T-helper 1 cell treated with Interleukin-12 subunit alpha and Interleukin-12 subunit beta and Interleukin-4 antibody, amounts not matched to agents 30 ng/mL and 1 ng/mL, for 36 hours (primary cell): ENCODE measurements at regions not wholly inside any gene's neighbourhood (a gene's known extent, or its start where the extent isn't known, plus 50 kb on each side); places are given as distances from the start of the nearest gene placed in this dataset.
"Not testable (repeated sequence)": the region's sequence is repeated elsewhere in the genome, so short reads cannot be mapped to it uniquely, and the experiment has no call there.

Experiments
- intact Hi-C: fragments of 100-400 bp; cut with micrococcal nuclease; formaldehyde crosslinking; loops from one replicate; pipeline ENCODE4 v1.15.1; 2024

DNA sequence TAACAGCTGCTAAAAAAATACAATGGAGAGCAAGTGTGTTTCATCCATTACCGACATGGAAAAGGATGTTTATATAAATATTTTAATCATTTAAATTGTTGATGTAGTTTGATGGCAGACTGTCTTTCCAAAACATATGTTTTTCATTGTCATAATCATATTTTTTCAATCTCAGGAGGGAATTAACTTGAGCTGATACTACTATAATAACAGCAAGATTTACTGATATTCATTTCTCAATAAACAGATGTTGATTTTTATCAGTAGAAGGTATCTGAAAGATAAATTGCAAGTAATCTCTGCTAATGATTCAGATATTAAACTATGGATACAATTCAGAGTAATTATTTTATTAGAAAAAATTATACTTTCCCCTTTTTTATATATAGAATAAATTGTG is 274.9 kb upstream of the TMEFF2 start:
- intact Hi-C loops = no loop called here

DNA sequence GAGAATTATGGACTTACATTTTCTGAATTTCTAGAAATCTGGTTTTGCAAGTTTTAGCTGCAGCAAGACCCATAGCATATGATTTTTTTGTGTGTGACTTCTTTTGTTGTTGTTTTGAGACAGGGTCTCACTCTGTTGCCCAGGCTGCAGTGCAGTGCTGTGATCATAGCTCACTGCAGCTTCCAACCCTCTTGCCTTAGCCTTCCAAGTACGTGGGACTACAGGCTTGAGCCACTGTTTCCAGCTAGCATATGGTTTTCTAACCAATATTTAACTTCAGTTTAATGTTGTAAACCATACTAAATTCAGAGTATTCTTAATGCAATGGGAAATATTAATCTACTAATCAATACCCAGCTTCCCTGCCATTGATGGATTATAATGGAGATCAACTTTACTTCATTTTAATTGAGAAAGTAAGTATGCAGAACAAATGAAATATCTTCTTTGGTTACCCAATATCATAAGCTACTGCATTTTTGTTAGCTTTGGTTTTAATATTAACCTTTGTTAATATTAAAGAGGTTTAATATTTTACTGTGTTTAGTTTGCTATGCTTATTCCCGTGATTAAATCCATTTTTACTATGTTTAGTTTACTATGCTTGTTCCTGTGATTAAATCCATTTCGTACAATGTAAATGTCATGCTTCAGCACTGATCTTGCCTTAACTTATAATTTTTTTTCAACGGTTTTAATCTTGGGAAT is 273.4 kb upstream of the TMEFF2 start:
- intact Hi-C loops = no loop called here

- intact Hi-C loops = no loop called here
These were observed 270.4 kb upstream of the TMEFF2 start for GRCh38 chr2:192465141-192465540.

DNA sequence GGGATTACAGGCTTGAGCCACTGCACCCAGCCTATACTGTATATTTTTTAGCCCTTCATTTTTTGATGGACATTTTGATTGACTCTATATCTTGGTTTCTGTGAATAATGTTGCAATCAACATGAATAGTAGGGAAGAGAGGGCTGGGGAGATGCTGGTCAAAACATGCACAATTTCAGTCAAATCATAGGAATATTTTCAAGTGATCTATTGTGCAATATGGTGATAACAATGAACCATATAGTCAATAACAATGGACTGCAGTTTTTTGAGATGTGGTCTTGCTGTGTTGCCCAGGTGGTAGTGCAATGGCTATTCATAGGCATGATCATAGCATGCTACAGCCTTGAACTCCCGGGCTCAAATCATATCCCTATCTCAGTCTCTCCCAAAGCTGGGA is 264.7 kb upstream of the TMEFF2 start:
- intact Hi-C loops = no loop called here

DNA sequence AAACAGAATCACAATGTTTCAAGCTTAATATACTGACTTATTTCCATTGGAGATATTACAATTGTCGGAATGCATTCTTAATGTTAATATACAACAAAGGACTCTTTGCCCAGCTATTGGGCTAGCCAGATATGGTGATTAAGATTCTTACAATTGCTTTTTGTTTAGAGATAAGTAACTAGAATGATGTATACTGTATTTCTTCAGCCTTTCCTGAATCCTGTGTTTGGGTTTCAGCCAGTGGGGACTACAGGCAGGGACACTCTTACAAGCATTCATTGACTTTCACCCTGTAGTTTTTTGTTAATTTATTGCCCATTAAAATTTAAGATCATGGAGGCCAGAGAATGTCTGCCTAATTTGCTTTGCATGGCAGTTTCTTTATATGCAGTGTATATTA is 254.1 kb upstream of the TMEFF2 start:
- intact Hi-C loops = no loop called here

- intact Hi-C loops = no loop called here
These were observed 249.6 kb upstream of the TMEFF2 start for GRCh38 chr2:192444286-192444838.

GRCh38 chr2:192443831-192444230 is 249.1 kb upstream of the TMEFF2 start:
- intact Hi-C loops = no loop called here

DNA sequence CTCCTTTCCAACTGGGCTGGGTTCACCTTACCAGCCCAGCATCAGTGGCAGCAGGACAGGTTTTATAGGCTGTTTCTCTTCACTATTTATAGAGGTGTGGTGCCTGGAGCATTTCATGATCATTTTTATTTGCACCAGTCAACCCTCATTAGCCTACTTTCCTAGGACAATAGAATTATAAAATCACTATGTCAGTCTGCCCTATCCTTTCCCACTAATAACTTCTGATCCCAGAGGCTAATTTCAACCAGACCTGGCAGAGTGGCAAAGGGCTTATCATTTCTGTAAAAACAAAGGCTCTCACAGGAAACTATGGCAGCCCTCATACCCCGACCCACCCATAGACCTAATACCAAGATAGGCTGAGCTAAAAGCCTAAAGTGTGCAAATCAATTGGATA is 243.5 kb upstream of the TMEFF2 start:
- intact Hi-C loops = no loop called here

- intact Hi-C loops = no loop called here
These were observed 242.9 kb upstream of the TMEFF2 start for GRCh38 chr2:192437653-192438052.

GRCh38 chr2:192424243-192424642 is 229.5 kb upstream of the TMEFF2 start:
- intact Hi-C loops = no loop called here

GRCh38 chr2:192419786-192420185 is 225.1 kb upstream of the TMEFF2 start:
- intact Hi-C loops = no loop called here

- intact Hi-C loops = no loop called here
These were observed 221.3 kb upstream of the TMEFF2 start for GRCh38 chr2:192416060-192416459.

DNA sequence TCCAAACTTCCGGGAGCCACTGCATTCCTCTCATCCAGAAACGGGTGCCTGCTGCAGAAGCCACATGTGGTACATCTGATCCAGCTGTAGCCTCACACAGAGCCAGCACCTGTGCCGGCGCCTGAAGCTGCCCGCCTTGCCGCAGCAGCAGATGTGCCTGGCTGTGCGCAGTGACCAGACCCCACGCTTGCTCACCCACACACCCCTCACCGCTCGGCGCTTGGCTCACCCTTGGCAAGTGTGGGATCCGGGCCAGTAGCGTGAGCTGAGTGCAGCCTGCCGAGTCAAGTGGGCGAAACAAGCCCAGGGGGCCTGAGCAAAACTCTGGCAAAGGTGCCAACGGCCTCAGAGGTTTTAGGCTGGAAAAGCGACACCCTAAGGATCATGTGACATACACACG is 220.1 kb upstream of the TMEFF2 start:
- intact Hi-C loops = no loop called here

GRCh38 chr2:192413812-192414681 is 219.3 kb upstream of the TMEFF2 start:
- intact Hi-C loops = no loop called here

DNA sequence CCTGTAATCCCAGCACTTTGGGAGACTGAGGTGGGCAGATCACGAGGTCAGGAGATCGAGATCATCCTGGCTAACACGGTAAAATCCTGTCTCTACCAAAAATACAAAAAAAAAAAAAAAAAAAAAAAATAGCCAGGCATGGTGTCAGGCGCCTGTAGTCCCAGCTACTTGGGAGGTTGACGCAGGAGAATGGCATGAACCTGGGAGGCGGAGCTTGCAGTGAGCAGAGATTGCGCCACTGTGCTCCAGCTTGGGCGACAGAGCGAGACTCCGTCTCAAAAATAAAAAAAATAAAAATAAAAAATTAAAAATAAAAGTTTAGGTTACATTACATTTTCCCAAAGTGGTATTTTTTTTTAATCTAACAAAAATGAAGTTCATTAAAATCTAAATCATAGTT is 218.1 kb upstream of the TMEFF2 start:
- intact Hi-C loops = not testable (repeated sequence)

DNA sequence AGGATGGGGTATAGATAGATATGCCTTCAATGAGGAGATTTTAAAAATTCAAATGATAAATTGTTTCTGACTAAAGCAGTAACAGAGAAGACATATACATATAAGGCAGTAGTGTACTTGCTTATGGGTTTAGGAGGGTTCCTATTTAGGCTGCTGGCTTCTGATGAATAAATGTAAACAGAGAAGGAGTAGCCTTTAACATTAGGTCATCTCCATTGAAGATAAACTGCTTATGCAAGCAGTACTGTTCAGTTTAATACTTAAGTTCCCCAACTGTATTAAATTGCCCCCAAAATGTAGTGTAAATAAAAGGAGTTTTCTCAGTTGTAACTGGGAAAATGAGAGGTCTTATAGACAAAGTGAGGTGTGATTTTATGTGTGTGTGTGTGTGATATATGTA is 217.7 kb upstream of the TMEFF2 start:
- intact Hi-C loops = no loop called here

DNA sequence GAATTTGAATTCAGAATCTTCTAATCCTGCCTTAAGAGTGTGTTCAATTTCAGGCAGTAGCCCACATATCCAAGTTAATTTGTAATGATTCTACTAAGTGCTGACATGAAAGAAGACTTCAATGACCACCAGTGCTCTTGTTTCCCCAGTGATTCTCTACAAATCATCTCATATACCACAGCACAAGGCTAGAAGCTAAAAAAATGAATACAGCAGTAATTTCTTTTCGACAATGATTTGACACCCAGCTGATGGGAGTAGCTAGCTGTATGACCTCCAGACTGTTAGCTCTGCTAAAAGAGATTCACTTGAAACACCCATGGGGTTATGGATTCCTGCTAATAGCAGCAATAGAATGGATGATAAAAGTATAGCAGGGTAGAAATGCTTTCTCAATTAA is 217.0 kb upstream of the TMEFF2 start:
- intact Hi-C loops = no loop called here

DNA sequence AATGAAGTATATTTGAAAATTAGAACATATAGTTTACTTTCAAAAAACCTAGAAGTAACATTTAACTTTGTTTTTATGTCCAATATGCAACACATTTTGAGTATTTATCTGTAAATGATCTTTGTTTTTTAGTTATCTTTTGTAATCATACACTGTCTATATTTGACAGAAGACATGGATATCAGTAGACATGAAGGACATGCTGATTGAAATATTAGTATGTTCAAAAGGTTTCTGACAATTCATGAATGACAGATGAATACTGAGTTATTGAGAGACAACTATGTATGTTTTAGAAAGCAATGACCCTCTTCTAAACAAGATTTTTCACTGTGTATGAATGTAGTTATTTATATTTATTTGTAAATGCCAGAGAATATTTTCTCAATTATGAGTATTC is 215.6 kb upstream of the TMEFF2 start:
- intact Hi-C loops = no loop called here

DNA sequence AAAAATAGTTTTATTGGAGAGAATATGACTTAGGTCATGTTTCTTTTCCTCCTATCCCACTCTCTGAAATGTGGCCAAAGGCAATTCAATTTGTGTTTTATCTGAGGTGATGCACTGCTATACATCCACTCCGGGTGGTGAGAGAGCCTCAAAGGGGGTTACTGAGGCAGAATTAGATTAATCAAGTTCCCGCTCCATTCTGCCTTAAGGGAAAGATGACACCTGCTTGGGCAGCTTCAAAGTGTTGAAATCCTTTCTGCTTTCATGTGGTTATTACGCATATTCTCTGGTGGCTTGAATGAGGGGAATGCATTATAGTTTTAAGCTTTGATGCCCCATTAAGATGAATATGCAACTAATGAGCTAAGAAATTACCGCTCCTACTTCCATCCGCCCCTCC is 213.0 kb upstream of the TMEFF2 start:
- intact Hi-C loops = no loop called here

DNA sequence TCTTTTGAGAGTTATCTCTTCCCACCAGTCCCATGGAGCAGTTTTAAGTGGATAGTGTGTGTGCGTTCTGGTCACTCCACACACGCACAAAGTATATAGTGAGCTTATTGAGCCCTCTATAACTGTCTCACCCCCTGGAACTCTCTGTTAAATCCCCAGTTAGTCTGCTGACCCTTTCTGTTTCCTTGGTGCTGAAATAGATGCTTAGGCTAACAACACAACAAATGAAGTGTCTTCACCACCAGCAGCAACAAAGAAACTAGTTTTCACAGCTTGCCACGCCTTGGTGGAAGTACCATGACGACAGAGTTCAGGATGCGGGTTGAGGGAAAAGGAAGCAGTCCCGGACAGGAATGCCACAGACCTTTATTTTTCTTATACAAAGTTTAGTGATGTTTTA is 203.5 kb upstream of the TMEFF2 start:
- intact Hi-C loops = no loop called here

DNA sequence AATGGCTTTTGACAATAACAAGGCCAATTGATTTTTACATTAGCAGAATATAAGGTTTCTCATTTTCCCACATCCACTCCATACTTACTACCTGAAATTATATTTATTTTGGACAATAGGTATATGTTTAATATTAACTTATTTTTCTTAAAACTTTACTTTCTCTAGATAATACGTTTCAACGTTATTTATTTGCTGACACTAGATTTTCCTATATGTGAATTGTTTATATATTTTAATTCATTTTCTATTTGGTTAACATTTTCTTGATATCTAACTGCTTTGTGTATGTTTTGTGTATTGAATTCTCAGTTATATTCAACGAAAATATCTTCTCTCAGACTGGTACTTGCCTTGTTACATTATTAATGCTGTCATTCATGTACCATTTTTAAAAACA is 199.9 kb upstream of the TMEFF2 start:
- intact Hi-C loops = no loop called here

DNA sequence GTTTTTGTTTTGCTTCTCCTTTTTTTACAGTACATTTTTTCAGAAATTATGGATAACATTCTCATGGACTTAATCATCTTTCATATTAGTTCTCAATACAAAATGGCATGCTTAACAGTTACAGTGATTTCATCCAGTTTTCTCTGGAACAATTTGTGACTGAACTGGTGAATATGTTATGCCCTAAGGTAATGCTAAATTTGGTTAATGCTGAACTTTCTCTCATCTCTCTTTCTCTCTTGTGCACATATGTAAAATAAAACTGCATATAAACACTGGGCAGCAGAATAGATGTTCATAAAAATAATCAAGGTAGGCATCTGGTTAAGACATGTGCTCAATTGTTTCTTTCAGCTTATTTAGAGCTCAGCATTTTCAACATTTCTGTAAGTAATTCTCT is 196.3 kb upstream of the TMEFF2 start:
- intact Hi-C loops = no loop called here

DNA sequence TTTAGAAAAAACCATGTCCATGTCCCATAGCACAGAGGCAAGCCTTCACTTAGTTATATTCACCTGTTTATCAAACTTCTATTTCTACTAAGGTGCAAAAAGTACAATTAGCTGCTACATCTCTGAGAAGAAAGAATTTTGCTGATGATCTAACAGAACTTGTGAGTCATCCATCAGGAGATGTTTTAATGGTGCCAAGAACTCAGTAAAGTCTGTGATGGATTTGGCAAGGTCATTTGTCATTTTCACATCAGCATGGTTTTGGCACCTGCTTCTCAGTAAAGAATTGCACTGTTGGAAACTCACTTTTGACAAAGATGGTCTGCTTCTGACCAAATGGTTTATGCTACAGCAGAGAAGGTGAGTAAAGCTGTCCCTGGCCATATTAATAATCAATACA is 195.7 kb upstream of the TMEFF2 start:
- intact Hi-C loops = no loop called here
